ENCODE measurements at regions not wholly inside any gene's neighbourhood (a gene's known extent, or its start where the extent isn't known, plus 50 kb on each side); places are given as distances from the start of the nearest gene placed in this dataset.

- Mint-ChIP-seq H3K4me1 (ENCODE audit: low read depth, unreplicated experiment) (peaks cover 13% of the 10 kb centered on the region), H3K27me3 (ENCODE audit: unreplicated experiment) (peaks cover 5% of the 10 kb centered on the region), H3K4me3 (ENCODE audit: low read depth, unreplicated experiment) (no peak overlapping the region), H3K36me3 (ENCODE audit: insufficient read depth, unreplicated experiment) (peaks cover 4% of the 10 kb centered on the region), H3K27ac (ENCODE audit: unreplicated experiment) (no peak overlapping the region), H3K9me3 (ENCODE audit: low read depth, unreplicated experiment) (no peaks in the 10 kb centered on the region)
- intact Hi-C loops (cut with micrococcal nuclease; ENCODE audit: unreplicated experiment), result loop anchor here (10.0 kb wide), 1 partner anchor 160 kb away; the partner anchor contains the start of gene MAMLD1
- DNase-seq, result no peak
- no TSS peak for BruUV-seq (replicated peaks)
- TF ChIP-seq CTCF (IDR thresholded peaks at IDR 0.05; ENCODE audit: unreplicated experiment), result no peak
- CTCF ChIA-PET, result no interaction called here
Measured at GRCh38 chrX:150205011-150205410, 158.1 kb upstream of the MAMLD1 start.

GRCh38 chrX:150207733-150208132, 155.4 kb upstream of the MAMLD1 start:
- H3K27ac Mint-ChIP-seq (ENCODE audit: unreplicated experiment), result no peak overlapping the region
- TF ChIP-seq CTCF (IDR thresholded peaks at IDR 0.05; ENCODE audit: unreplicated experiment), result no peak
- H3K36me3 Mint-ChIP-seq (ENCODE audit: insufficient read depth, unreplicated experiment), result no peaks in the 10 kb centered on the region
- CTCF ChIA-PET, result no interaction called here
- H3K4me1 Mint-ChIP-seq (ENCODE audit: low read depth, unreplicated experiment), result no peaks in the 10 kb centered on the region
- intact Hi-C loops (cut with micrococcal nuclease; ENCODE audit: unreplicated experiment), result loop anchor here (10.0 kb wide), 1 partner anchor 157 kb away; the partner anchor contains the start of gene MAMLD1
- peaks cover 14% of the 10 kb centered on the region for H3K27me3 Mint-ChIP-seq (ENCODE audit: unreplicated experiment)
- BruUV-seq (replicated peaks), result no TSS peak
- no peak for DNase-seq
- H3K9me3 Mint-ChIP-seq (ENCODE audit: low read depth, unreplicated experiment), result no peaks in the 10 kb centered on the region
- no peak overlapping the region for H3K4me3 Mint-ChIP-seq (ENCODE audit: low read depth, unreplicated experiment)

GRCh38 chrX:150211988-150212387, 151.1 kb upstream of the MAMLD1 start:
- BruUV-seq (replicated peaks), result no TSS peak
- Mint-ChIP-seq H3K4me1 (ENCODE audit: low read depth, unreplicated experiment) (no peaks in the 10 kb centered on the region), H3K36me3 (ENCODE audit: insufficient read depth, unreplicated experiment) (no peaks in the 10 kb centered on the region), H3K27me3 (ENCODE audit: unreplicated experiment) (peaks cover 14% of the 10 kb centered on the region), H3K4me3 (ENCODE audit: low read depth, unreplicated experiment) (no peak overlapping the region), H3K27ac (ENCODE audit: unreplicated experiment) (no peak overlapping the region), H3K9me3 (ENCODE audit: low read depth, unreplicated experiment) (no peaks in the 10 kb centered on the region)
- CTCF ChIA-PET, result interaction anchor here (1.6 kb wide), 1 partner anchor 152 kb away, joined by 4 read pairs; no protein-coding TSS in a partner anchor
- no peak for DNase-seq
- intact Hi-C loops (cut with micrococcal nuclease; ENCODE audit: unreplicated experiment), result loop anchor here (5.0 kb wide), 1 partner anchor 275 kb away; no protein-coding TSS in a partner anchor
- TF ChIP-seq CTCF (IDR thresholded peaks at IDR 0.05; ENCODE audit: unreplicated experiment), result no peak

- H3K4me1 Mint-ChIP-seq (ENCODE audit: low read depth, unreplicated experiment), result no peaks in the 10 kb centered on the region
- CTCF ChIA-PET, result interaction anchor here (1.6 kb wide), 1 partner anchor 151 kb away, joined by 4 read pairs; no protein-coding TSS in a partner anchor
- no peak overlapping the region for H3K27ac Mint-ChIP-seq (ENCODE audit: unreplicated experiment)
- BruUV-seq (replicated peaks), result no TSS peak
- no peak for DNase-seq
- peaks cover 14% of the 10 kb centered on the region for H3K27me3 Mint-ChIP-seq (ENCODE audit: unreplicated experiment)
- intact Hi-C loops (cut with micrococcal nuclease; ENCODE audit: unreplicated experiment), result loop anchor here (5.0 kb wide), 1 partner anchor 274 kb away; no protein-coding TSS in a partner anchor
- H3K9me3 Mint-ChIP-seq (ENCODE audit: low read depth, unreplicated experiment), result no peaks in the 10 kb centered on the region
- no peaks in the 10 kb centered on the region for H3K36me3 Mint-ChIP-seq (ENCODE audit: insufficient read depth, unreplicated experiment)
- H3K4me3 Mint-ChIP-seq (ENCODE audit: low read depth, unreplicated experiment), result no peak overlapping the region
- TF ChIP-seq CTCF (IDR thresholded peaks at IDR 0.05; ENCODE audit: unreplicated experiment), result no peak
Measured at GRCh38 chrX:150212672-150213480, 150.2 kb upstream of the MAMLD1 start.
